SKM-1 treated with dmso at 0.1 percent for 144 hours (cell line): ENCODE measurements at regions not wholly inside any gene's neighbourhood (a gene's known extent, or its start where the extent isn't known, plus 50 kb on each side); places are given as distances from the start of the nearest gene placed in this dataset.
"Not testable (repeated sequence)": the region's sequence is repeated elsewhere in the genome, so short reads cannot be mapped to it uniquely, and the experiment has no call there.

Experiments
- DNase-seq: peaks from one replicate; lab custom pipeline; 2025; ENCODE audit not compliant: unreplicated experiment; lab: John Stamatoyannopoulos, UW

DNA sequence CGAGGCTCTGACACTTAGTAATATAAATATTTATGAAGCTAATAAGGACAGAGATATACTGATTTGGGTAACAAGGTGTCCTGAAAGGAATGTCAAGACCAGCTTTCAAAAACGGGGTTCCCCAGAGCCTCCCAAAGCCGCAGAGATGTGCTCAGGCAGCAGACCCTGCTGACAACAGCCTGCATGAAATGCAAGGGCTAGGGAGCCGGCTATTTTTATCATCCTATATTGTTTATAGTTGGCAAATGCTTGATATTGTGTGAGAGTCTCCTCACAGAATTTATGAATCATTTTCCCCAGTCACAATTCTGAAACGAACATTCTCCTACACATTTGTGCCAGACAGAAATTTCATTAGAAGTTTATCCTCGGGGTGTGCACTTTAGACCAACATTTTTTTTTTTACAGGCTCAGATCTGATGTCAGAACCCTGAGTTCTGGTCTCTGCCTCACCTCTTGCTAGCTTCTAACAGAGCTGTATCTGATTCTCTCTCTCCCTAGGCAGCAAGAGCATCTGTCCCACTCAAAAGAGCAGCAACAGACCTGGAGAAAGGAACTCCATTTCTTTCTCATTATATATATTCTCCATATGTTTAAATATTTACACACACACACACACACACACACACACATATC is 302.3 kb upstream of the PLD5 start:
- DNase-seq = no peak

DNA sequence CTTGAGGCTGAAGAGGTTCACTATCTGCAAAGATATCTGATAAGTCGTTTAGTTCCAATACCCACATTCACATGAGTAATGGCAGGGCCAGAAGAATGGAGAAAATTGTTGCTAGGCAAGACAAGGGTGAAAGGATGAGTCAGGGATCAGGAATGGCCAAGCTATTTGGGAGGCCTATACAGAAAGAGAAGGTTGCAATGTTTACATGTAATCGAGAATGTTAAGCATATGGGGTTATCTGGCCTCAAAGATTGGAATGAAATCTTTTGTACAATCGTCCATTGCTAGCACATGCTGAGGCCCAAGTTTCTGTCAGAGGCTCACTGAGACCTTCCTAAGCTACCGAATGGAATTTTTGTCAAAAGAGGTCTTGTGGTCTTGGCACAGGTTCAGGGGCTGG is 299.9 kb upstream of the PLD5 start:
- no peak for DNase-seq

DNA sequence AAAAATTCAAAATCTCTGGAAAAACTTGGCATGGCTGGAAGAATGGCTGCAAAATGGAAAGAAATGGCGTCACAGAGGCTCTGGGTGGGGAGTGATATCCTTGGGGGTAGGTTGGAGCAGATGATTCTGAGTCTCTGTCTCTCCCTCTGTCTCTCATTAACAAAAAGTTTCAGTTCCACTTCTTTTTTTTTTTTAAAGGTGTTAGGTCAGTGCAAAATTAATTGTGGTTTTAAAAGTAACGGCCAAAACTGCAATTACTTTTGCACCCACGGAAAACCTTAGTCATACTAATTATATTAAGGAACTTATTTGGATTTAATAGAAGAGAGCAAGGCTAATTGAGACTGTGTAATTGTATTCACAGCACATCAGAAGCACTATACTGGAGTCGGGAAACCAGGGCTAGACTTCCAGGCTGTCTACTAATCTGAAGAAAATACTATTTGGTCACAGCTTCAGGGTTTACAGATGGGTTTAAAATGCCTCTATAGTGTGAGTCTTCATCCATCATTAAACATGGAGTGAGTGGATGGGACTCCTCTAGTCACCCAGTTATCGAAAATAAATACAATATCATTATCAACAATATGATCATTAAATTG is 289.1 kb upstream of the PLD5 start:
- DNase-seq = no peak

DNA sequence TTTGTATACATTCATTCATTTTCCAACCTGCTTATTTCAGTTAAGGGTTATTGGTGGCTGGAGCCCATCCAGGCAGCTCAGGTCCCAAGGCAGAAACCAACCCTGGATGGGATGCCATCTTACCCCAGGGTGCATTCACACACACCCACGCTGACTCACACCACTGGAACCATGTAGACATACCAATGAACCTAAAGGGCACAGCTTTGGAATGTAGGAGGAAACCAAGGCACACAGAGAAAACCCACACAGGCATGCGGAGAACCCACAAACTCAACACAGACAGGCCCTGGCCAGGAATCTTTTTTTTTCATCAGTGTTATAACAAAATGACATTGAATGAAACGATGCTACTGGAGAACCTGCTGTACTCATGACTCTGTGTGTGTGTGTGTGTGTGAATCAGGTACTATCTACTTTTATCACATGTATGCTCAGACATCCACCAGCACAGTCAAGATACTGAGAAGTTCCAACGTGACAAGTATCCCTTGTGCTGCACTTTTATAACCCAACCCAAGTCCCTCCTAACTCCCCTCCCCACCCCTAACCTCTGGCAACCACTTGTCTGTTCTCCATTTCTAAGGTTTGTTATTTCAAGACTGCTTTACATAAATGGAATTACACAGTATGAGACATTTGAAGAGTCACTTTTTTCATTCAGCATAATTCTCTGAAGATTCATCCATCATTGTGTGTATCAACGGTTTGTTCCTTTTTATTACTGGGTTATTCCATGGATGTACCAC is 286.8 kb upstream of the PLD5 start:
- no peak for DNase-seq

DNA sequence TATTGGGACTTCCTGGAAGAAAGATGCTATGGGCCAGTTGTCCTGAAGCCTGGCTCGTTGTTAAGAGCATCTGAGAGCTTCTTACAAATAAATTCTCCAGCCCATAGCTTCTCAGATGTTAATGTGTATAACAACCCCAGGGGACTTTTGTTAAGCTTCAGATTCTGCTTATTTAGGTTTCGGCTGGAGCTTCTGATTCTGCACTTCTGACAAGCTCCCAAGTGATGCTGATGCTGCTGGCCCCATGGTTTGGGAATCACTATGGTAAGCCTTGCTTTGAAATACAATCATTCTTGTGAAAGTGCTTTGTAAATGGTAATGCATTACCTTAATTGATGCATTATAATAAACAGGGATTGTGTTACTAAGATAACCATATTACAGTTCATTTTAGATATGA is 281.8 kb upstream of the PLD5 start:
- no peak for DNase-seq

DNA sequence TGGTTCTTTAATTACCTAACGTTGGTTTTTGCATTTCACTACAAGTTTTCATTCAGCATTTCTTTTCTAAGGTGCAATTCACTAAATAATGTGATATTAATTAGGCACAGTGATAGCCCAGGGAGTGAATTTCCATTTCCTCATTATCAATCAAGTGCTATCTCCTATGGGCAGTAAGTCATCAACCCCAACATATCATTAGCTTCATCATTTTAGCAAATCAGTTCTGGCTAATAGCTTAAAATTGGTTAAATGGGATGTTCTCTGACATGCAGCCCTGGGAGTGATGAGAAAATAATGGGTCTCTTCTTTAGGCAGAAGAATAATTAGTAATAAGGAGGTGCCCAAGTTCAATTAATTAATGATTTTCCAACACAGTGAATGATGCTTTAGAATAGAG is 280.9 kb upstream of the PLD5 start:
- not testable (repeated sequence) for DNase-seq

DNA sequence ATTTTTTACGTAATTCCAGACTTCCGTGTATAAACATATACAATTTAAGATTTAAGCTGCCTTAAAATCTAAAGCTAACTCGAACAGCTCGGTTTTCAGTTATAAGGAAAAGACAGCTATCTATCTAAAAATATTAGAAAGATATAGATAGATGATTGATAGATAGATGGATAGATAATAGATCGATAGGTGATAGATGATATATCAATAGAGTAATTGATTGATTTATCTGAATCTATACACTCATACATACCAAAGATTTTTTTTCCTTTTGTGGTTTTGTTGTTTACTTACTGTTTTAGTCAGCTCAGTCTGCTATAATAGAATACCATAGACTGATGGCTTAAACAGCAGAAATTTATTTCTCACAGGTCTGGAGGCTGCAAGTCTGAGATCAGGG is 278.5 kb upstream of the PLD5 start:
- DNase-seq = no peak

DNA sequence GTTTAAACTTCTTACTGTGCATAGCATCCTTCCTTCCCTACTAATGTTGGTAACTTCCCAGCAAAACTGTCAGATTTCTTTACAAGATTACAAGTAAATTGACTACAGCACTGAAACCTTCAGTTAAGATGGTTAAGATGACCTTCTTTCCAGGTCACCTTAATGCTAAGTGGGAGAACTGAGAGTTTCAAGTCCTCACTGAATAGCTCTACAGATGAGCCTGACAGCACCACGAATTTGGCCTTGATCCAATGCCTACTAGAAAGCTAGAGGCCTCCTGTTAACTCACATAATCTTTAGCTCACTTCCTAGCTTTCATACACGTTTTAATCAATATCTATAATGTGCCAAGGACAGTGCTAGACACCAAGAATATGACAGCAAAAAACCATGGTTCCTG is 276.0 kb upstream of the PLD5 start:
- DNase-seq = no peak

DNA sequence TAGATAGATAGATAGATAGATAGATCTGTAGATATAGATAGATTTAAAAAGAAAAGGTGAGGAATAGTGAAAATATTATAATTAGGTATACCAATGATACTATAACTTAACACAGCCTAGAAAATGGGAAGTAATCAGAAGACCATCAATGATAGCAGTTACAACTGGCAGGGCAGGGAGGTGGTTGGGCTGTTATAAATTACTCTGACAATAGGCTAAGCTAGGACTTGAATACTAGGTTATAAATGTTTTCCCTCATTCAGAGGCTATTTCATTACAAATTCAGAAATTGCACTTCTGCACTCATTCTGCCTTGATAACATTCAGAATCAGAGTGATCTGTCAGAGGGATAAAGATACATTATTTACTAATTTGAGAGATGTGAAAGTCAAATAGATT is 273.4 kb upstream of the PLD5 start:
- DNase-seq = no peak

DNA sequence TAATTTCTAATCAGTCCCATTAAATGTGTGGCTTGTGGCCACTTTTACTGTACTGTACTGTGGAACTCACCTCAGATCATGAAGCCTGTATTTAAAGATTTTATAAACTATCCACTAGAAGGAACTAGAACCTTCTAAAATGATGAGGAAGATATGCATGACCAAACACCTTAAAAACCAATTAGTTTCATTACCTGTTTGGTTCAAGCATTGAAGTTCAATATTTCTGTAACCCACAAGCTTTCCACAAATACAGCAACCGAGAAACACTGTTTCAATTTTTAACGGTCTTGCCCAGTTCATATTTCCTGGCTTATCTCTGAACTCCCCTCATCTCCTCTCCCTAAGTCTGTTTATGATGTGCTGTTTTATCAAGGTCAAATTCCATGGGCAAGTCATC is 264.3 kb upstream of the PLD5 start:
- DNase-seq = no peak

DNA sequence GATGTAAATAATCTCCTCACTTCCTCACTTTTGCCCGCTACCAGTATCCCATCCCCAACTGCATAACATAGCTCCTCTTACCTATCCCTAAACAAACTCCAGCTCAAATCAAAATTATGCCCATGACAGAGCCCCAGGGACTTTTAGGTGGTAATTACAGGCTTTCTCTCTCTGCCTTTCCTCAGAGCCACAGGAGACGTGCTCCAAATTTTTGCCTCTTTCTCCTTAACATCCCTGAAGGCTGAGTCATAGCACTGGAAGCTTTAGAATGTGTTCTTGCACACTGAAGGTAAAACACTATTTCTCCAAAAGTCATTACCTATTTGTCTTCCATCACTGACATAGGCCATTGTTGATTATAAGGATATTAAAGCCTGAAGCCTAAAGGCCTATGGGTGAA is 263.5 kb upstream of the PLD5 start:
- no peak for DNase-seq

DNA sequence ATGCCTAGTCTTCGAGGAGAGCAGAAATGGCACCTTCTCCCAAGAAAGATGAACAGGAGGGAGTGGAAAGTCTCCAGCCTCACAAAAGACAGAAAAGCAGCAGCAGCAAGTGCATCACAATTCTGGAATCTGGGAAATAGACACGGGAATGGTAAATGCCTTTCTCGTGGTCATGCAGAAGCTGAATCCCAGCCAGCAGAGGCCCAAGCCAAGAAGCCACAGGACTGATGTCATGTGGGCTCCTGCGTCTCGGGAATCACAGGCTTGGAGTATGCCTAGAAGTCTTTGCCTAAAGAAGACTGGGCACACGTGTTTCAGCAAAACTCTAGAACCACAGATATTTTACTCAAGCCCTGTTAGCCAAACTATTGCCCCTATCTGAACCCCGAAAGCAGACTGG is 260.3 kb upstream of the PLD5 start:
- no peak for DNase-seq

DNA sequence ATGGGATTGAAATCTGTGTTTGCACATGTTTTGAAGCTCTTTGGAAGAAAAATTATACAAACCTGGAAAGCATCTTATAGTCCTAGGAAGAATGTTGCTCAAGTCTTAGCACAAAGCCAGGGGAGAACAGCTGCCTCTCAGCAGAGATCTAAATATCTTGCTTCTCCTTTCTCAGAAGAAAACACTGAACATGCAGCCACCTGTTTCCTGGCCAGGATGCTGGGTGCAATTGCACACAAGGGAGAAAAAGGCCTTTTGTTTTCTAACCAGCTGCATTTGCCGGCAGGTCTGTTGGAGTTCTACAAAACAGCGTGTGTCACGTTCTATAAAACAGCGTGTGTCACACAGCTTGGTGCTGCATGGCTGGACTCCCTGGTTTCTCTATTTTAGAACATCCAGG is 259.6 kb upstream of the PLD5 start:
- no peak for DNase-seq

DNA sequence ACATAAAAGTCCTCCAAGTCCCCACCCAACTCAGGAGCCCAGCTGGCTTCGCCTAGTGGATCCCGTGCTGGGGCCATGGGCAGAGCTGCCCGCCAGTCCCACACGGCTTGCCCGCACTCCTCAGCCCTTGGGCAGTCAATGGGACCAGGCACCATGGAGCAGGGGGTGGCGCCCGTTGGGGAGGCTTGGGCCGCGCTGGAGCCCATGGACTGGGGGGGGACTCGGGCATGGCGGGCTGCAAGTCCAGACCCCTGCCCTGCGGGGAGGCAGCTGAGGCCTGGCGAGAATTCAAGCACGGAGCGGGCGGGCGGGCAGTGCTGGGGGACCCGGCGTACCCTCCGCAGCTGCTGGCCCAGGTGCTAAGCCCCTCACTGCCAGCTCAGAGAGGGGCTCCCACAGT is 249.8 kb upstream of the PLD5 start:
- DNase-seq = no peak

DNA sequence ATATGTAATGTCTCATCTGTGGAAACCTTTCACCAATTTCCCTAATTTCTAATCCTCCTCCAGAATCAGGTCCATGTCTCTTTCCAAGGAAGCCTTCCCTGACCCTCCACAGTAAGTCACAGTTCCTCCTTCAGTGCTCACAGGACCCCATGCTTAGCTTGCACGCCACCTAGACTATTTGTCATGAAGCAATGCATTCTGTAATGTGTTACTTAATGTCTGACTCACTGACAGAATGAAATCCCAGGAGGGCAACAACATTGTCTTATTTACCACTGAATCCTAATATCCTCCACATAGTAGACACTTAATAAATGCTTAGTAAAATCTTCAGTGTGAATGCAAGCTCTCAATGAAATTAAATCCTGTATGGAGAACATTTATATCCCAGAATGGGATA is 245.9 kb upstream of the PLD5 start:
- DNase-seq = no peak

DNA sequence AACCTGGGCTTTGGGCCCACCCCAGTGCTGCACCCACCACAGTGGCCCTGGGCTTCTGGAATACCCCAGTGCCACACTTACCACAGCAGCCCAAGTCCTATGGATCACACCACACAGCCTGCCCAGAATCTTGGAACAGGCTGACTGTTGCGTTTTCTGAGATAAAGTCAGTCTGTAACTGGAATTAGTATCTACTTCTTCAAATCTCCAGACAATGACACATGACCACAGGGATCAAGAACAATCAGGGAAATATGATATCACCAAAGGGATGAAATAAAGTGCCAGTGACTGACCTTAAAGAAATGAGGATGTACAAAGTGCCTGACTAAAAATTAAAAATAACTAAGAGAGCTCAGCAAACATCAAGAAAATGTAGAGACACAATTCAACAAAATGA is 239.7 kb upstream of the PLD5 start:
- DNase-seq = no peak

DNA sequence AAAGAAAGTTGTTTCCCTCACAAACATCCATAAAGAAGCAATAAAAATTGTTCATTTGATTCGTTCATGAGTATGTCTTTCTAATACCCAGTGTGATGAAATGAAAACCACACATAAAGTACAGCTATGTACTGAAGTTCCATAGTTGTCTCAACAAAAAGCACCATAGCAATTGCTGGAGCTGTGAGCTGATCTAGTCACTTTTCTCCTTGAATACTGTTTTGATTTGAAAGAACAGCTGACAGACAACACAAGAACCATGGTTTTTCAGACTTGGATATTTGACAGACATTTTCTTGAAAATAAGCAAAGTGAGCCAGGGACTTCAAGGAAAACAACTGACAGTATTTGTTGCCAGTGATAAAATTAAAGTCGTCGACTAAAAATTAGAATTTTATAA is 237.1 kb upstream of the PLD5 start:
- no peak for DNase-seq

DNA sequence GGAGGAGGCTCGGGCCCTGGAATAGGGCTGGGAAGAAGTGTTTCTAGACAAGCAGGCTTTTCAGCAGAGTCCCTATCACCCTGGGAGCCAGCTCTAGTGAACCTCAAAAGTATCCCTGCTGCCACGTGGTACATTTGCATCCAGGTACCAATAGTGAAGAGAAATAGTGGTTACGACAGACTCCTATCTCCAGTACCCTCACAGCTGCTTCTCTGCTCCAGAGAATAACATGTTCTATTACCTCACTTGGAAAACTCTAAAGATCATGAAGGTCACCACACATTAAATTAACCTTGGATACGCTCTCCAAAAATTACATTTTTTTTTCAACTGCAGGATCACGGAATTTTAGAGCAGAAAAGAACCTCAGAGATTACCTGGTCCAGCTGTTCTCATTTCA is 230.4 kb upstream of the PLD5 start:
- no peak for DNase-seq

DNA sequence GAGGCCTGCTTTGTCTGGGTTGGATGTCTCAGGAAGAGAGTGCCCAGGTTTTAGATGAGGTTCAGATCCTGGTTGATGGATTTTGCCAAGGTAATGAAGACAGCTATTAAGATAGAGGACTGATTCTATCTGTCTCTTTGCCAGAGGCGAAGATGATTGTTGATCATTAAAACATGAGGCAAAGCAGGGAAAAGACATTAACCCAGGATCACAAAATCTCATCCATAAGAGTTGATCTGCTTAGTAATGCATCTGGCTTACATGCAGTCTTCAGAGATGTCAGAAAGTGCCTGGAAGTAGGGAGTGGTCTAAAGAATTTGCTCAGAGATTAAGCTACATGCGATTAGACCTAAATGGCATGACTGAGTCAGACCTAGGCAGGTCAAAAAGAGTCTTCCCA is 229.6 kb upstream of the PLD5 start:
- DNase-seq = no peak

DNA sequence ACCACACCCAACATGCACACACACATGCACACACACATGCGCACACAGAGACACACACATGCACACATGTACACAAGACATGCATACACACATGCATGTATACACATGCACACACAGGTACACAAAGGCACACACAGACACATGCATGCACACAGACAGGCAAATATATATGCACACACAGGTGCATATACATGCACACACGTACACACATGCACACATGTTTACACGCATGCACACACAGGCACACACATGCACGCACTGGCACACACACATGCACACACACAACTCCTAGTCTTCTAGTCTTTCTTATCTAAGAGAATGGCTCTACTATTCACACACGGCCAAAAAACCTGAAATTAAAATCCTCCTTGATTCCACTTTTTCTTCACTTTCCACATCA is 222.7 kb upstream of the PLD5 start:
- DNase-seq = no peak

DNA sequence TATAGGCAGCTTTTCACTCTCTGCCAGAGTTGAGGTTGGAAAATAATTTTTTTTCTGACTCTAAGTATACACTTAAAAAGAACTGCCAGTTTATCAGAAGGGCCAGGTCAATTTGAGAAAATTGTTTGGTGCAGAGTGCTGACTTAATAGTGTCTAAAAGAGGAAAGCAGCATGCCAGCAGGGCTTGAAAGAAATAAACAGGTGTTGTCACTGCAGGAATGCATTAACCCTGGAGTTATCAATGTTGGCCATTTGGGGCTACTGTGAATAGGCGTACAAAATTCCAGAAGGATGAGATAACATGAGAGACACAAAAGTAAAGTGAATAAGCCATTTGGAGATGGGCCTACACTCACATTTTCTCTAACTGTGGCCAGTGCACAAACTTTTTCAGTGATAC is 220.6 kb upstream of the PLD5 start:
- no peak for DNase-seq

DNA sequence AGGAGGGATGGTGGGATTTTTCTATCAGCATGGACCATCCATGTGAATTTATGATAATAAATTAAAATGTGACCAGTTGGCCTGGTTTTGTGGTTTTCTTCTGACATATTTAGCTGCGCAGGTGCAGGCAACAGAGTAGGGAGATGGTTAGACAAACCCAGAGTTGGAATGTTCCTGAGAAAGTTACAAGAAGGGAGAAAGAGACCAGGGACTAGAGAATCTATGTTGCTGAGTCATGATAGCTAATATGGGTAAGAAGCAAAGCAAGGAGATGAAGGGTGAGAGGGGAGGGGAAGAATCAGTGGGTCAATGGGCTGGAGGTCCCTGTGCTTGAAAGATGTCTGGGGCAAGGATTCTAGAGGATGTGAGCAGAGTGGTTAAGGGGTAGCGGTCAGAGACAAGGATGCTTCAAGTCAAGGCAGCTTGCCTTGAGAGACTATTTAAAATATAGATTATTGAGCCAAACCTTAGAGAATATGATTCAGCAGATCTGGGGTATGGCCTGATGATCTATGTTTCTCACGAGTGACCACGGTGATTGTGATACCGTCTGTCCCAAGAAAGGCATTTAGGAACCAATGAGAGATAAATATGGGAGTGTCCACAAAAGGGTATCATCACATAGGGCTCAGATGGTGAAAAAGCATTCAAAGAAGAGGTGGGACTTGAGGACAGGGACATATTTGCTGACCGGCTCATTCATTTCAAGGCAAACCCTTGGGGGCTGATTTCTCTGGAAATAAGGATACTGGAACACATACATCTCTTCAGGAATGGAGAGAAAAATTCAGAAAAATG is 219.7 kb upstream of the PLD5 start:
- no peak for DNase-seq
